ENCODE measurements at regions not wholly inside any gene's neighbourhood (a gene's known extent, or its start where the extent isn't known, plus 50 kb on each side); places are given as distances from the start of the nearest gene placed in this dataset.

- TF ChIP-seq CTCF (IDR thresholded peaks at IDR 0.05) (no peak), POLR2A (IDR thresholded peaks at IDR 0.05) (no peak)
Observed at GRCh38 chr5:89204756-89205155, 321.8 kb upstream of the MEF2C start.
